HepG2 (cell line): ENCODE measurements at regions not wholly inside any gene's neighbourhood (a gene's known extent, or its start where the extent isn't known, plus 50 kb on each side); places are given as distances from the start of the nearest gene placed in this dataset.

Source experiments
- ATAC-seq: fragments of 200-7000 bp; cut with Tn5 transposase; 3 replicates; pipeline ENCODE4 v1.9.1; 2020; ENCODE audit warnings: mild to moderate bottlenecking, moderate library complexity
- BruUV-seq: library from RNA; stranded (reverse); fragments of 400-500 nt; replicated peaks from 2 replicates; lab custom pipeline; 2021; lab: Mats Ljungman, UMichigan
- CTCF ChIA-PET: fragments of 300-600 bp; formaldehyde crosslinking; extraction: SDS; loops from one replicate; lab custom pipeline; 2021; ENCODE audit warnings: low total read pairs, inconsistent platforms, low intra/inter-chr PET ratio; lab: Yijun Ruan, JAX
- POLR2A ChIA-PET: fragments of 350-600 bp; sonication (Branson Sonifier 250); formaldehyde crosslinking; loops from one replicate; lab custom pipeline; 2020; ENCODE audit warnings: antibody characterized with exemption, inconsistent platforms; lab: Yijun Ruan, JAX
- DNase-seq: peaks from one replicate; pipeline ENCODE4 v3.0.0-alpha.2; 2015; ENCODE audit warnings: low spot score
- FAIRE-seq: peaks from 3 replicates; lab custom pipeline; 2011; peaks lifted over from hg19 to GRCh38; lab: Jason Lieb, UNC
- H2AFZ ChIP-seq: one replicate; pipeline ENCODE4 v1.6.1; 2011; ENCODE audit warnings: low read length, inconsistent platforms
- H3K27ac ChIP-seq: fragments of 300-600 bp; 3 replicates; pipeline ENCODE4 v1.8.0; 2011; ENCODE audit warnings: mixed run types, mild to moderate bottlenecking, mixed read lengths, low read length, inconsistent platforms; ENCODE audit not compliant: insufficient read depth; ENCODE audit errors: extremely low read length
- H3K27me3 ChIP-seq, 2 experiments: fragments of 200-600 bp in 1 of 2; 2 replicates in 1 of 2; 3 replicates in 1 of 2; pipeline versions ENCODE4 v1.6.0 to v1.8.0; 2011; ENCODE audit warnings: low read length in 2 of 2, mild to moderate bottlenecking in 2 of 2, moderate library complexity in 2 of 2, inconsistent platforms in 1 of 2; ENCODE audit not compliant: insufficient read depth in 2 of 2, control insufficient read depth in 1 of 2
- H3K36me3 ChIP-seq, 2 experiments: fragments of 200-600 bp in 1 of 2; replicated peaks in 1 of 2; 2 replicates in 1 of 2; 3 replicates in 1 of 2; pipeline versions ENCODE4 v1.5.1 to v1.8.0; 2011; ENCODE audit warnings: low read length in 2 of 2, inconsistent platforms in 1 of 2; ENCODE audit not compliant: insufficient read depth in 2 of 2, control insufficient read depth in 1 of 2
- H3K4me1 ChIP-seq: 2 replicates; pipeline ENCODE4 v1.5.1; 2012; ENCODE audit warnings: low read length, inconsistent platforms; ENCODE audit not compliant: insufficient read depth
- H3K4me2 ChIP-seq: 2 replicates; pipeline ENCODE4 v1.6.0; 2011; ENCODE audit warnings: low read depth, low read length, inconsistent platforms
- H3K4me3 ChIP-seq, 3 experiments: fragments of 200-600 bp in 1 of 3; sonication (generic), shearing (Covaris generic) in 1 of 3; replicated peaks in 1 of 3; 2 replicates each; pipeline ENCODE4 v1.5.1; 2011 to 2016; ENCODE audit warnings: low read length in 3 of 3, inconsistent platforms in 2 of 3, low read depth in 2 of 3, mild to moderate bottlenecking in 2 of 3, control low read depth in 1 of 3, mixed read lengths in 1 of 3; ENCODE audit not compliant: insufficient read depth in 1 of 3
- H3K79me2 ChIP-seq: one replicate; pipeline ENCODE4 v1.6.1; 2011; ENCODE audit warnings: low read length, inconsistent platforms; ENCODE audit not compliant: insufficient read depth
- H3K9ac ChIP-seq: 2 replicates; pipeline ENCODE4 v1.6.0; 2011; ENCODE audit warnings: mild to moderate bottlenecking, low read depth, low read length, inconsistent platforms; ENCODE audit not compliant: insufficient read depth
- H3K9me3 ChIP-seq: 2 replicates; pipeline ENCODE4 v1.5.1; 2012; ENCODE audit warnings: mild to moderate bottlenecking, low read length
- H4K20me1 ChIP-seq: 2 replicates; pipeline ENCODE4 v1.6.0; 2011; ENCODE audit warnings: inconsistent platforms, mild to moderate bottlenecking, low read length, moderate library complexity; ENCODE audit not compliant: insufficient read depth
- ATAD3A ChIP-seq: sonication (generic); formaldehyde crosslinking; IDR thresholded peaks from 2 replicates; pipeline ENCODE4 v1.4.0; 2020; ENCODE audit warnings: missing genetic modification reagents
- ATF5 ChIP-seq: sonication (generic); formaldehyde crosslinking; IDR thresholded peaks from 2 replicates; pipeline ENCODE4 v1.4.0; 2020; ENCODE audit warnings: mild to moderate bottlenecking, low read depth, missing genetic modification reagents
- BRCA1 ChIP-seq: sonication (generic); formaldehyde crosslinking; IDR thresholded peaks from 2 replicates; pipeline ENCODE4 v1.4.0; 2020; ENCODE audit warnings: missing genetic modification reagents
- CBFB ChIP-seq: sonication (generic); formaldehyde crosslinking; IDR thresholded peaks from 2 replicates; pipeline ENCODE4 v1.4.0; 2020; ENCODE audit warnings: missing genetic modification reagents
- CEBPG ChIP-seq: IDR thresholded peaks from 2 replicates; pipeline ENCODE4 v1.6.1; 2016
- NR3C1 ChIP-seq: sonication (generic); formaldehyde crosslinking; IDR thresholded peaks from 2 replicates; pipeline ENCODE4 v1.4.0; 2020; ENCODE audit warnings: missing genetic modification reagents
- PITX1 ChIP-seq: sonication (generic); formaldehyde crosslinking; IDR thresholded peaks from 2 replicates; pipeline ENCODE4 v1.5.1; 2020; ENCODE audit warnings: mild to moderate bottlenecking, missing genetic modification reagents
- SALL1 ChIP-seq: sonication (generic); formaldehyde crosslinking; IDR thresholded peaks from 2 replicates; pipeline ENCODE4 v1.8.0; 2022; ENCODE audit warnings: mild to moderate bottlenecking, missing genetic modification reagents
- TOE1 ChIP-seq: sonication (generic); formaldehyde crosslinking; IDR thresholded peaks from 2 replicates; pipeline ENCODE4 v1.4.0; 2020; ENCODE audit warnings: mild to moderate bottlenecking, missing genetic modification reagents
- ZBTB7A ChIP-seq: sonication (generic); formaldehyde crosslinking; IDR thresholded peaks from 2 replicates; pipeline ENCODE4 v1.8.0; 2022; ENCODE audit warnings: mild to moderate bottlenecking, missing genetic modification reagents
- ZNF512B ChIP-seq: sonication (generic); formaldehyde crosslinking; IDR thresholded peaks from 2 replicates; pipeline ENCODE4 v1.5.1; 2020; ENCODE audit warnings: missing genetic modification reagents, mild to moderate bottlenecking, borderline replicate concordance
- WGBS: methylation state at CpG from one replicate; pipeline ENCODE4 v1.1.6; 2017; ENCODE audit warnings: low lambda C conversion rate; 5-methylcytosine and 5-hydroxymethylcytosine counted together
- in situ Hi-C: cut with HindIII; loops from 2 replicates; pipeline ENCODE4 v1.10.0; 2017; ENCODE audit warnings: low pct_unique_long_range_greater_than_20kb; ENCODE audit not compliant: extremely low pct_ligation_motif_present
- intact Hi-C: fragments of 100-400 bp; cut with micrococcal nuclease; formaldehyde crosslinking; loops from one replicate; pipeline ENCODE4 v1.10.0; 2022; ENCODE audit not compliant: unreplicated experiment

GRCh38 chr12:11460343-11461023 is 65.1 kb upstream of the PRB2 start:
- Histone ChIP-seq H3K4me1 (no peaks in the 10 kb centered on the region), H3K79me2 (no peaks in the 10 kb centered on the region), H3K9me3 (no peaks in the 10 kb centered on the region), H3K4me3 (no peak overlapping the region), H3K27ac (no peak overlapping the region), H3K9ac (no peak overlapping the region), H4K20me1 (no peaks in the 10 kb centered on the region), H3K4me2 (no peak overlapping the region), H3K36me3 (no peaks in the 10 kb centered on the region), H3K27me3 (peaks cover 0 to 2% of the 10 kb centered on the region in 2 experiments; a peak in 2 of 5 replicates), H2AFZ (no peak overlapping the region)
- CTCF ChIA-PET = no interaction called here
- no TSS peak for BruUV-seq
- FAIRE-seq = no peak
- in situ Hi-C loops = no loop called here
- POLR2A ChIA-PET = no interaction called here
- whole genome bisulfite sequencing = 3% methylated on average over 1 of the region's 1 CpG
- no peak for DNase-seq
- intact Hi-C loops = no loop called here
- no peak for TF ChIP-seq ATF5 (CRISPR knock-in tag)
- no peak for TF ChIP-seq CBFB (CRISPR knock-in tag)
- TF ChIP-seq BRCA1 (CRISPR knock-in tag) = no peak
- no peak for TF ChIP-seq ATAD3A
- no peak for TF ChIP-seq TOE1 (CRISPR knock-in tag)
- TF ChIP-seq CEBPG (CRISPR knock-in tag) = no peak
- no peak for TF ChIP-seq NR3C1
- no peak for TF ChIP-seq SALL1
- no peak for TF ChIP-seq PITX1
- TF ChIP-seq ZBTB7A (CRISPR knock-in tag) = no peak
- ATAC-seq = no peak

- DNase-seq = no peak
- ChIA-PET CTCF (no interaction called here), POLR2A (no interaction called here)
- 0% methylated on average over 4 of the region's 4 CpGs for WGBS
- H3K36me3 ChIP-seq = no peaks in the 10 kb centered on the region
- no peak overlapping the region for H3K4me2 ChIP-seq
- no peaks in the 10 kb centered on the region for H3K9me3 ChIP-seq
- H3K27ac ChIP-seq = no peak overlapping the region
- no peaks in the 10 kb centered on the region for H3K79me2 ChIP-seq
- no peak for FAIRE-seq
- H3K9ac ChIP-seq = no peak overlapping the region
- no peak for TF ChIP-seq ZNF512B (CRISPR knock-in tag)
- no peak for ATAC-seq
- BruUV-seq = no TSS peak
- no peaks in the 10 kb centered on the region for H3K27me3 ChIP-seq
- H3K4me1 ChIP-seq = no peaks in the 10 kb centered on the region
- H4K20me1 ChIP-seq = no peaks in the 10 kb centered on the region
- in situ Hi-C loops = no loop called here
- no peak overlapping the region for H2AFZ ChIP-seq
- no peak overlapping the region for H3K4me3 ChIP-seq
- intact Hi-C loops = no loop called here
Measured at GRCh38 chr12:11461433-11461832, 66.1 kb upstream of the PRB2 start.
